SK-N-SH treated with all-trans-retinoic acid at 6 μM for 48 hours (cell line): ENCODE measurements at regions not wholly inside any gene's neighbourhood (a gene's known extent, or its start where the extent isn't known, plus 50 kb on each side); places are given as distances from the start of the nearest gene placed in this dataset.

Experiments used
- ATAC-seq: fragments of 200-7000 bp; cut with Tn5 transposase; 3 replicates; pipeline ENCODE4 v1.9.1; 2020; ENCODE audit warnings: mild to moderate bottlenecking, moderate library complexity
- ARNTL ChIP-seq: fragments of 450-650 bp; formaldehyde crosslinking; IDR thresholded peaks from 2 replicates; pipeline ENCODE4 v1.5.0; 2020; ENCODE audit warnings: low read depth, mild to moderate bottlenecking, moderate library complexity, borderline replicate concordance
- CSDC2 ChIP-seq: fragments of 250-450 bp; sonication (Bioruptor Pico); IDR thresholded peaks from 2 replicates; pipeline ENCODE4 v1.5.0; 2020; ENCODE audit warnings: mild to moderate bottlenecking, moderate library complexity
- ISL1 ChIP-seq: fragments of 250-450 bp; sonication (Bioruptor Pico); IDR thresholded peaks from 2 replicates; pipeline ENCODE4 v2.1.2; 2022; ENCODE audit warnings: mild to moderate bottlenecking, moderate library complexity
- OSR1 ChIP-seq: fragments of 250-450 bp; sonication (Bioruptor Pico); IDR thresholded peaks from 2 replicates; pipeline ENCODE4 v1.8.0; 2022; ENCODE audit warnings: moderate library complexity, mild to moderate bottlenecking, inconsistent platforms
- PPARA ChIP-seq: fragments of 250-450 bp; sonication (Bioruptor Pico); IDR thresholded peaks from 2 replicates; pipeline ENCODE4 v1.5.0; 2020; ENCODE audit warnings: mild to moderate bottlenecking, borderline replicate concordance
- RARB ChIP-seq: fragments of 250-450 bp; sonication (Bioruptor Pico); IDR thresholded peaks from 2 replicates; pipeline ENCODE4 v1.8.0; 2021; ENCODE audit warnings: mild to moderate bottlenecking, moderate library complexity
- SNAI2 ChIP-seq: fragments of 250-450 bp; sonication (Bioruptor Pico); IDR thresholded peaks from 2 replicates; pipeline ENCODE4 v1.5.0; 2020; ENCODE audit warnings: mild to moderate bottlenecking, moderate library complexity
- TOX ChIP-seq: fragments of 250-450 bp; sonication (Bioruptor Pico); IDR thresholded peaks from 2 replicates; pipeline ENCODE4 v1.8.0; 2021; ENCODE audit warnings: mild to moderate bottlenecking, moderate library complexity, borderline replicate concordance
- ZC3H10 ChIP-seq: fragments of 250-450 bp; sonication (Bioruptor Pico); IDR thresholded peaks from 2 replicates; pipeline ENCODE4 v1.5.1; 2021; ENCODE audit warnings: mild to moderate bottlenecking, moderate library complexity
- ZFP3 ChIP-seq: fragments of 250-450 bp; sonication (Bioruptor Pico); IDR thresholded peaks from 2 replicates; pipeline ENCODE4 v1.5.0; 2020; ENCODE audit warnings: mild to moderate bottlenecking, moderate library complexity
- ZFP30 ChIP-seq: fragments of 450-650 bp; formaldehyde crosslinking; IDR thresholded peaks from 2 replicates; pipeline ENCODE4 v1.5.0; 2022; ENCODE audit warnings: mild to moderate bottlenecking, moderate library complexity
- ZNF70 ChIP-seq: fragments of 450-650 bp; formaldehyde crosslinking; IDR thresholded peaks from 2 replicates; pipeline ENCODE4 v1.5.0; 2020; ENCODE audit warnings: mild to moderate bottlenecking, moderate library complexity
- ZNF8 ChIP-seq: fragments of 450-650 bp; formaldehyde crosslinking; IDR thresholded peaks from 2 replicates; pipeline ENCODE4 v1.5.0; 2020; ENCODE audit warnings: mild to moderate bottlenecking, moderate library complexity
- TF ChIP-seq, protein P1 (sequence below): fragments of 250-450 bp; sonication (Bioruptor Pico); IDR thresholded peaks from 2 replicates; pipeline ENCODE4 v1.5.1; 2020; ENCODE audit warnings: low read depth, mild to moderate bottlenecking, moderate library complexity
- TF ChIP-seq, protein P2 (sequence below): fragments of 250-450 bp; sonication (Bioruptor Pico); IDR thresholded peaks from 2 replicates; pipeline ENCODE4 v1.5.1; 2021; ENCODE audit warnings: mild to moderate bottlenecking, moderate library complexity
- TF ChIP-seq, protein P3 (sequence below): fragments of 250-450 bp; sonication (Bioruptor Pico); IDR thresholded peaks from 2 replicates; pipeline ENCODE4 v1.8.0; 2020; ENCODE audit warnings: mild to moderate bottlenecking, moderate library complexity, borderline replicate concordance

DNA sequence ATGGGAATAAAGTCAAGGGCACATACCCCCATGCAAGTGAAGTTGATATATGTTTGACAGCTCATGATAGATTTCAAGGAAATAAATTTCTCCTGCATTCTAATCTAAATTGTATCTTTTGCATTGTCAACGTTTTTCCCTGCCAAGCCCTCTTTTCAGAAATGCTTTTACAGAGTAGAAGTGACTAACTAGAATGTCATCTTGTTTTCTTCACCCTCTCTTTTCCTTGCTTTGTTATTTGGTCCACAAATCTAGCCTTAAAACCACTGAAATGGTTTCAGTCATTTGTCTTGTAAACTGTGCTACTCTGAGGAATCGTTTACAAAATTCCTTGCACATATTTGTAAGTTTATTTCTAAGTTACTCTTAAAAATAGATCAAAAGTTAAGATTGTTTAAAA lies 600.8 kb upstream of the CXADR start:
- TF ChIP-seq ISL1 (CRISPR knock-in tag): peak; percentile 69
- TF ChIP-seq, protein P1, sequence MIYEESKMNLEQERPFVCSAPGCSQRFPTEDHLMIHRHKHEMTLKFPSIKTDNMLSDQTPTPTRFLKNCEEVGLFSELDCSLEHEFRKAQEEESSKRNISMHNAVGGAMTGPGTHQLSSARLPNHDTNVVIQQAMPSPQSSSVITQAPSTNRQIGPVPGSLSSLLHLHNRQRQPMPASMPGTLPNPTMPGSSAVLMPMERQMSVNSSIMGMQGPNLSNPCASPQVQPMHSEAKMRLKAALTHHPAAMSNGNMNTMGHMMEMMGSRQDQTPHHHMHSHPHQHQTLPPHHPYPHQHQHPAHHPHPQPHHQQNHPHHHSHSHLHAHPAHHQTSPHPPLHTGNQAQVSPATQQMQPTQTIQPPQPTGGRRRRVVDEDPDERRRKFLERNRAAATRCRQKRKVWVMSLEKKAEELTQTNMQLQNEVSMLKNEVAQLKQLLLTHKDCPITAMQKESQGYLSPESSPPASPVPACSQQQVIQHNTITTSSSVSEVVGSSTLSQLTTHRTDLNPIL (CRISPR knock-in tag): no peak
- ATAC-seq: no peak

DNA sequence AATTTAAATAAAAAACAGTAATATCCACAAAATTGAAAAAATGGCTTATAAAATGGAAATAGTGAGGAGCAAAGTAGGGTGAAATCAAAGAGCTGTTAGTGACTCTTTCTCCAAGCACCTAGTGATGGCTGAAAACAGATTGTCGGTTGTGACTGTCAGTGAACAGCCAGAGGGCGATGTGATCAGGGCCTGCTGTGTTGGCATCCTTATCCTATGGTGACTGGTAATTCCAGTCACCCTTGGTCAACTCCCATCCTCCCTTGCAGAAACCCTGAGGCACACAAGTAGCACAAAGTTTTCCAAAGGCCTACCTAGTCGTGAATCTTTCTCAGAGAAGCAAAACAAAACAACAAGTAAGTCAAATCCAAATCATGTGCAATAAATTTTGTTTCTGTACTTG lies 599.8 kb upstream of the CXADR start:
- ATAC-seq: no peak
- TF ChIP-seq ZFP3 (no peak), ARNTL (CRISPR knock-in tag) (no peak), PPARA (CRISPR knock-in tag) (no peak)
- TF ChIP-seq, protein P2, sequence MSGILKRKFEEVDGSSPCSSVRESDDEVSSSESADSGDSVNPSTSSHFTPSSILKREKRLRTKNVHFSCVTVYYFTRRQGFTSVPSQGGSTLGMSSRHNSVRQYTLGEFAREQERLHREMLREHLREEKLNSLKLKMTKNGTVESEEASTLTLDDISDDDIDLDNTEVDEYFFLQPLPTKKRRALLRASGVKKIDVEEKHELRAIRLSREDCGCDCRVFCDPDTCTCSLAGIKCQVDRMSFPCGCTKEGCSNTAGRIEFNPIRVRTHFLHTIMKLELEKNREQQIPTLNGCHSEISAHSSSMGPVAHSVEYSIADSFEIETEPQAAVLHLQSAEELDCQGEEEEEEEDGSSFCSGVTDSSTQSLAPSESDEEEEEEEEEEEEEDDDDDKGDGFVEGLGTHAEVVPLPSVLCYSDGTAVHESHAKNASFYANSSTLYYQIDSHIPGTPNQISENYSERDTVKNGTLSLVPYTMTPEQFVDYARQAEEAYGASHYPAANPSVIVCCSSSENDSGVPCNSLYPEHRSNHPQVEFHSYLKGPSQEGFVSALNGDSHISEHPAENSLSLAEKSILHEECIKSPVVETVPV (CRISPR knock-in tag): no peak

DNA sequence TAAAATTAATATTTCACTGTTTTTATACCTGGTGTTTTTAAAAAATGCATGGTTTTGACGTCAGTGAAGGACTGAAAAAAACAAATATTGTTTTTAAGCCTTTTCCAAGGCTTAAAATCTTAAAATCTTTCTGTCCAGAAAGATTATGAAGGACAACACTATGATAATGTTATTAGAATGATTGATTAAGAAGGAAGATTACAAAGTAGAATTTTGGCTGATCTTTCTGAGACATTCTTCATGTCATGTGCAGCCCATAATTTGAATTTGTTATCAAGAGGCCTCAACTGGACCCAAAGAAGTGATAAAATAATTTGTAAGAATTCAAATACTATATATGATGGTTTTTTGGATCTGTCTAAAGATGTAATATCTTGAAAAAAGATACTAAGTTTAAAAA lies 584.4 kb upstream of the CXADR start:
- ATAC-seq: no peak
- TF ChIP-seq ZNF8 (CRISPR knock-in tag) (no peak), ISL1 (CRISPR knock-in tag) (peak; percentile 92), RARB (CRISPR knock-in tag) (no peak)

DNA sequence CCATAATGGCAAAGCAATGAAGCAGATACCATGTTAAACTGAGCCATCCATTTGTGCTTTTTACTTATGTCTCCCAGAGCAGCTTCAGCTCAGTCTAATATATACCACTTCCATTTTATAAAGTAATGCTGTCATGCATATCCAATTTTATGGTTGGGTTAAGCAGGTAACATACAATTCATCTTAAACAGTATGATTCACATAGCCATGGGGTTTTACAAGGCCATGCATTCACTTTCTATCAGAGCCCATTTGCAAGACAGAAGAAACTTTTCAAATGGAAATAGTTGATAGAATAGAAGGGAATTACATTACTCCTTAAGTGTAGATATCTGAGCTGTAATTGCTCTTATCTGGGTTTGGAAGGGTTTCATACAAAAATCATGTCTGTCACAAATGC lies 580.5 kb upstream of the CXADR start:
- ATAC-seq: no peak
- TF ChIP-seq, protein P3, sequence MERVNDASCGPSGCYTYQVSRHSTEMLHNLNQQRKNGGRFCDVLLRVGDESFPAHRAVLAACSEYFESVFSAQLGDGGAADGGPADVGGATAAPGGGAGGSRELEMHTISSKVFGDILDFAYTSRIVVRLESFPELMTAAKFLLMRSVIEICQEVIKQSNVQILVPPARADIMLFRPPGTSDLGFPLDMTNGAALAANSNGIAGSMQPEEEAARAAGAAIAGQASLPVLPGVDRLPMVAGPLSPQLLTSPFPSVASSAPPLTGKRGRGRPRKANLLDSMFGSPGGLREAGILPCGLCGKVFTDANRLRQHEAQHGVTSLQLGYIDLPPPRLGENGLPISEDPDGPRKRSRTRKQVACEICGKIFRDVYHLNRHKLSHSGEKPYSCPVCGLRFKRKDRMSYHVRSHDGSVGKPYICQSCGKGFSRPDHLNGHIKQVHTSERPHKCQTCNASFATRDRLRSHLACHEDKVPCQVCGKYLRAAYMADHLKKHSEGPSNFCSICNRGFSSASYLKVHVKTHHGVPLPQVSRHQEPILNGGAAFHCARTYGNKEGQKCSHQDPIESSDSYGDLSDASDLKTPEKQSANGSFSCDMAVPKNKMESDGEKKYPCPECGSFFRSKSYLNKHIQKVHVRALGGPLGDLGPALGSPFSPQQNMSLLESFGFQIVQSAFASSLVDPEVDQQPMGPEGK (CRISPR knock-in tag): no peak
- TF ChIP-seq OSR1 (CRISPR knock-in tag): no peak

DNA sequence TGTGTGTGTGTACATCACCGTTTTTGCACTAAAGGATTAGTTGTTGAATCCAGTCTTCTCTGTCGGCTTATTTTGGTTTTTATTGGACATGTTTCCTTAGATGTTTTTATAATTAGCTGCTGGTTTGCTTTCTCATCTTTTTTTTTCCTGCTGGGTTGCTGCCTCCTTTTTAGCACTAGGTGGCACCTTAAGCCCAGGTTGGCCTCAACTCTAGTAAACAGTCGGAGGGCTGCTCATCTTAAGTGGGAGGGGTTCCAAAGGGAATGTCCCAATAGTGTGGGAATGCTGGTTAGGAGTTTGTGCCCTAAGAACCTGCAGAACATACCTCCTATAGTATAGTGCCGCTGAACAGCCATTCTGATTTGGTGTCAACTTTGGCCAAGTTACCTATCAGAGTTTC lies 570.1 kb upstream of the CXADR start:
- no peak for ATAC-seq
- TF ChIP-seq ZC3H10 (CRISPR knock-in tag) (no peak), TOX (no peak), CSDC2 (CRISPR knock-in tag) (no peak), ZFP30 (CRISPR knock-in tag) (no peak), RARB (CRISPR knock-in tag) (no peak)
- TF ChIP-seq, protein P3 (CRISPR knock-in tag): no peak

DNA sequence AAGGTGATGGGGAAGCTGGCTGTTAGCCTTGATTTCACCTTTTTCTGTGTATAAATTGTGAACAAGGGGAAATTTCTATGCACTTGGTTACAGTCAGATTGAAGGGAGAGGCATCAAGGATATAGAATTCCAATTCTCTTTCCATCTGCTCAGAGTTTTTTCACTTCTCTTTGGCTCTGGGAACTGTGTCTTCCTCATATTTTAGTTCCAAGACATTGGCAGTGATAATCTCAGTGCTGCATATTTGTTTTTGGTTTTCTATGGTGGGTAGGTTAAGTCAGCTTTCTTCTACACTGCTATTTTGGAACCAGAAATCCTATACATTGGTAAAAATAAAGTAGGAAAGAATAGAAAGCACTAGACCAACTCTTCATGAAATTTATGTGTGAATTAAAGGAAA lies 569.6 kb upstream of the CXADR start:
- TF ChIP-seq ZC3H10 (CRISPR knock-in tag): no peak
- TF ChIP-seq, protein P2 (CRISPR knock-in tag): no peak
- TF ChIP-seq ZFP3: no peak
- no peak for TF ChIP-seq SNAI2 (CRISPR knock-in tag)
- no peak for TF ChIP-seq ZNF70 (CRISPR knock-in tag)
- TF ChIP-seq, protein P1 (CRISPR knock-in tag): no peak
- no peak for TF ChIP-seq TOX
- TF ChIP-seq PPARA (CRISPR knock-in tag): no peak
- TF ChIP-seq ZFP30 (CRISPR knock-in tag): no peak
- TF ChIP-seq, protein P3 (CRISPR knock-in tag): no peak
- no peak for TF ChIP-seq ZNF8 (CRISPR knock-in tag)
- TF ChIP-seq CSDC2 (CRISPR knock-in tag): no peak

More for the DNA sequence above, 569.6 kb upstream of the CXADR start:
- ATAC-seq: no peak
